ENCODE measurements at regions not wholly inside any gene's neighbourhood (a gene's known extent, or its start where the extent isn't known, plus 50 kb on each side); places are given as distances from the start of the nearest gene placed in this dataset.

GRCh38 chr2:22623620-22624019 is 761.4 kb upstream of the KLHL29 start:
- no peak for TF ChIP-seq SP1 (IDR thresholded peaks at IDR 0.05)
- no peak for TF ChIP-seq FOXA1 (IDR thresholded peaks at IDR 0.05)
- TF ChIP-seq, protein P1, sequence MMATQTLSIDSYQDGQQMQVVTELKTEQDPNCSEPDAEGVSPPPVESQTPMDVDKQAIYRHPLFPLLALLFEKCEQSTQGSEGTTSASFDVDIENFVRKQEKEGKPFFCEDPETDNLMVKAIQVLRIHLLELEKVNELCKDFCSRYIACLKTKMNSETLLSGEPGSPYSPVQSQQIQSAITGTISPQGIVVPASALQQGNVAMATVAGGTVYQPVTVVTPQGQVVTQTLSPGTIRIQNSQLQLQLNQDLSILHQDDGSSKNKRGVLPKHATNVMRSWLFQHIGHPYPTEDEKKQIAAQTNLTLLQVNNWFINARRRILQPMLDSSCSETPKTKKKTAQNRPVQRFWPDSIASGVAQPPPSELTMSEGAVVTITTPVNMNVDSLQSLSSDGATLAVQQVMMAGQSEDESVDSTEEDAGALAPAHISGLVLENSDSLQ (IDR thresholded peaks at IDR 0.05), result no peak
- TF ChIP-seq SUZ12 (IDR thresholded peaks at IDR 0.05), result no peak
- no peak for TF ChIP-seq NFRKB (IDR thresholded peaks at IDR 0.05)
